DMS153 treated with DMSO at 0.1 percent for 48 hours (cell line): ENCODE measurements at regions not wholly inside any gene's neighbourhood (a gene's known extent, or its start where the extent isn't known, plus 50 kb on each side); places are given as distances from the start of the nearest gene placed in this dataset.
"Not testable (repeated sequence)": the region's sequence is repeated elsewhere in the genome, so short reads cannot be mapped to it uniquely, and the experiment has no call there.

ENCODE experiments used
- DNase-seq: peaks from one replicate; lab custom pipeline; 2025; ENCODE audit not compliant: unreplicated experiment; lab: John Stamatoyannopoulos, UW

- no peak for DNase-seq
Observed at GRCh38 chr4:72942565-72942964, 127.0 kb downstream of the COX18 start.

- no peak for DNase-seq
Observed at GRCh38 chr4:72938516-72938915, 131.0 kb downstream of the COX18 start.

- DNase-seq = no peak
Observed at GRCh38 chr4:72935462-72935861, 134.1 kb downstream of the COX18 start.

- DNase-seq = no peak
Observed at GRCh38 chr4:72933029-72933428, 136.5 kb downstream of the COX18 start.

GRCh38 chr4:72931346-72931745, 138.2 kb downstream of the COX18 start:
- DNase-seq = no peak

- not testable (repeated sequence) for DNase-seq
Observed at GRCh38 chr4:72929596-72930274, 139.8 kb downstream of the COX18 start.

GRCh38 chr4:72924814-72925213, 144.7 kb downstream of the COX18 start:
- no peak for DNase-seq

GRCh38 chr4:72919937-72920336, 149.6 kb downstream of the COX18 start:
- no peak for DNase-seq

GRCh38 chr4:72919464-72919863, 150.1 kb downstream of the COX18 start:
- no peak for DNase-seq

- no peak for DNase-seq
Observed at GRCh38 chr4:72918362-72918761, 151.2 kb downstream of the COX18 start.

- DNase-seq = no peak
Observed at GRCh38 chr4:72911316-72911715, 158.2 kb downstream of the COX18 start.

GRCh38 chr4:72909461-72909860, 160.1 kb downstream of the COX18 start:
- no peak for DNase-seq

GRCh38 chr4:72902354-72902753, 167.2 kb downstream of the COX18 start:
- no peak for DNase-seq

GRCh38 chr4:72901553-72901952, 168.0 kb downstream of the COX18 start:
- no peak for DNase-seq

GRCh38 chr4:72900952-72901351, 168.6 kb downstream of the COX18 start:
- DNase-seq = no peak

- DNase-seq = no peak
Observed at GRCh38 chr4:72899621-72900020, 169.9 kb downstream of the COX18 start.

- DNase-seq = no peak
Observed at GRCh38 chr4:72899214-72899613, 170.3 kb downstream of the COX18 start.

GRCh38 chr4:72896515-72896914, 173.0 kb downstream of the COX18 start:
- DNase-seq = no peak

- no peak for DNase-seq
Observed at GRCh38 chr4:72895408-72895807, 174.1 kb downstream of the COX18 start.

GRCh38 chr4:72893354-72894066, 176.0 kb downstream of the COX18 start:
- DNase-seq = no peak

- no peak for DNase-seq
Observed at GRCh38 chr4:72888331-72888730, 181.2 kb downstream of the COX18 start.

GRCh38 chr4:72887152-72887551, 182.4 kb downstream of the COX18 start:
- DNase-seq = no peak

- DNase-seq = no peak
Observed at GRCh38 chr4:72886602-72887001, 182.9 kb downstream of the COX18 start.
